GM18499 (cell line): ENCODE measurements at regions not wholly inside any gene's neighbourhood (a gene's known extent, or its start where the extent isn't known, plus 50 kb on each side); places are given as distances from the start of the nearest gene placed in this dataset.

Source experiments
- ATAC-seq: cut with Tn5 transposase; IDR thresholded peaks from one replicate; pipeline ENCODE4 v1.9.1; 2021; ENCODE audit warnings: moderate number of reproducible peaks; ENCODE audit not compliant: insufficient read depth, unreplicated experiment

- ATAC-seq = no peak
These were observed 1199.8 kb upstream of the MAP3K7 start for GRCh38 chr6:91786474-91787184.

DNA sequence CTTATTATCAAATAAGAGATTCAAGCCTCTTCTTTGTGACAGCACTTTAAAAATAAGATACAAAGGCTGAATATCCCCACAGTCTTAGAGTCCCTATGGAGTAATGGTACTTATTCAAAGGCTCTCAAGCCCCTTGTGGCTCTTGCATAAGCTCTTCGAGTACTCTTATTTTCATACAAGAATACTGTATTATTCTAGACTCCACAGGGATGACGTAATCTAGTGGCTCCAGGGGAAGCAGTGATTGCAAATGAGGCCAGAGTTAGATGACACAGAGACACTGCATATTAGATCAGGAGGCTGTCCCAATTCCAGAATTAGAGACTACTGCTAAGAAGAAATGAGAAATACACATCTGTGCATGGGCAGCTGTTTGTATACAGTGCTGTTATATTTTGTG lies 1195.9 kb upstream of the MAP3K7 start:
- no peak for ATAC-seq

- ATAC-seq = no peak
These were observed 1195.1 kb upstream of the MAP3K7 start for GRCh38 chr6:91781946-91782345.

DNA sequence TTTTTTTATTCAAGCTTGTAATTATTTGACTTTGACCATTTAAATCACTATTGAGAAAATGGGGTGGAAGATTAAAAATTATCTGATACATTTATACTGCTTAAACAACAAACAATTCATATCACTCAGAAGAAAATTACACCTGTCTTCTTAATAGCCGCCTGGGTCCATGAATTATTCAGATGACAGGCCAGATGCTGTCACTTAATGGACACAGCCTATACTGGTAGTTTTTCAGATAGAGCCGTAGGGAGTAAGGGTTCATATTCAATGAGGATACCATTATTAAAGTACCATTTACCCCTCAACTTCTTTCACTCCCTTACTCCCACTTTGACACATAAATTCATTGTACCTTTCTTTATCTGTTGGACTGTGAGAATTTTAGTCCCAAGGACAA lies 1193.4 kb upstream of the MAP3K7 start:
- no peak for ATAC-seq

- no peak for ATAC-seq
These were observed 1174.7 kb upstream of the MAP3K7 start for GRCh38 chr6:91761621-91762020.

DNA sequence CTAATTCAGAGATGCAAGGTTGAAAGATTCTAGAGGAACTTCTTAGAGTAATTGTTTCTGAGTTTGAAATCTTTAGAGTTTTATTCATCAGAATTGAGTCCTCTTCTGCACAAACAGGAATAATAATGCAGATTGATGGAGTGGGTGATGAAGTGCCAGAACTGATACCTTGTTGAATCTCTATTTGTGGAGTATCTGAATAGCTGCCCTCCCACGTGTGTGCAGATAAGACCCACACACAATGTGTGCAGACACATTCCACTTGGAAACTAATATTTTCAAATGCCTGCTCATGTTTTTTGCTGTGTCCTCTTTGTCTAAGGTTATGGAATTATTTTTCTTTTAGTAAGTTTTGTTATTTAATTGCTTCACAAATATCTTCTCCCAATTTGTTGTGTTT lies 1167.8 kb upstream of the MAP3K7 start:
- no peak for ATAC-seq

- ATAC-seq = no peak
These were observed 1164.7 kb upstream of the MAP3K7 start for GRCh38 chr6:91751526-91751925.

DNA sequence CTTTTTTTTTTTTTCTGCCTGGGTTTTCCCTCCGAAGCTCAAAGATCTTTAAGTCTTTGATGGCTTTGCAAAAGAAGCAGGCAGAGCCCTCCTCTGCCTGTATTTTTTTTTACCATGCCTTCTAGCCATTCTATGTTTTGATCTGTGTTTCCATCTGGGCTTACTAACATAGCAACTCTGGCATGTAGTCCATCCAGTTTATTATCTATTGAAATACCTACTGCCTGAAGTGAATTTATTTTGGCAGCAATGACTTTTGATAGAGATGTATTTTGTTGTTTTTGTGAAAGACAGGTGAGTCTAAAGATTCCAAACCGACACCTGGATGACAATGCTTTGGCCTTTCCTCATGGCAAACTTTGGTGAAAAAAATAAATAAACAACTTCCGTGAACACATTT lies 1157.7 kb upstream of the MAP3K7 start:
- no peak for ATAC-seq

GRCh38 chr6:91743756-91744155 lies 1156.9 kb upstream of the MAP3K7 start:
- ATAC-seq = no peak

GRCh38 chr6:91731939-91732338 lies 1145.1 kb upstream of the MAP3K7 start:
- ATAC-seq = no peak

GRCh38 chr6:91730710-91731109 lies 1143.8 kb upstream of the MAP3K7 start:
- ATAC-seq = no peak

DNA sequence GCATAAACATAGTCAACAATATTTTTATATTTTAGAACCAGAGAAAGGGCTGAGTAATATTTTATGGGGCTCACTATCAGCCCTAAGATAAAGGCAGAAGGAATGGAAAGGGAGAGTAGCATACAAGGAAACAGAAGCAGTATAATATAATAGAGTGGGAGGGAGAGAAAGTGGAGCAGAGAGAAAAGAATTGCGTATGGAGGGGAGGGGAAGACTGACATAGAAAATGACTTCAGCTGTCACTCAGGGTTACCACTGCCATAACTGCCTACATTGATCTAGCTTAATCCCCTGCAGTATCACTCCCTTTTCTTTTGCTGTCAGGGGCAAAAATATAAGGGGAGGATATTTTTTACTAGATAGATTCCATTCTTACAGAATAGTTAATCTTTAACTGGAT lies 1133.5 kb upstream of the MAP3K7 start:
- no peak for ATAC-seq

DNA sequence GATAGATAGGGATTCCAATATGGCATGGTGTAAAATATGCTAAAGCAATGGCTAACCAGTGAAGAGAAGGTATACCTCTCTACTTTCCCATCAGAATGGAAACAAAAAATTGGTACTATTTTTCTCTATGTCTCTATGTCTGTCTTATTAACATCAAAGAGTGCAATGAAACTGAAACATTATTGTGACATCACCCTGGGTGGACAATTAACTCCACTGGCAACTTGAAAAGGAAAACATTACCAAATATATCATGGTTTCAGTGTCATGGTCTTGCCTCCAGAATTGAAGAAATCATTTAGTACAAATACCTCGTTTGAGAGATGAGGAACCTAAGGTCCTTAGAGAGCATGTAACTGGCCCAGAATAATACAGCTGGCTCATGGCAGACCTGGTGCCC lies 1132.5 kb upstream of the MAP3K7 start:
- ATAC-seq = no peak

DNA sequence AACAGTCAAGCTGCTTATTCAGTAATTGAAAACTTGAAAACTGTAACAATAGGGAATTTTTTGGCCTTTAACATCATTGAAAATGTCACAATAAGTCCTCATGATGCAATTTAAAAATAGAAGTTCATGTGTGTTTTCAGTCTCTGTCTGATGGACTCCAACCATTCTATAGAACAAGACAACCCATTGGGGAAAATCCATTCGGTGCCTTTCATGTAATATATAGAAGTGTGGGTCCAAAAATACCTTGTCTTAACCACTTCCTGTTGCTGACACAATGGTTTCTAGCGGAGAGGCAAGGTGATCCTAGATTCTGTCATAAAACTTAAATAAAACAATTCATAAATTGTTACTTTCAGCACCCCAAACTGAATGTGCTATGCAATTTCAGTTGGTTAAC lies 1131.3 kb upstream of the MAP3K7 start:
- ATAC-seq = no peak

DNA sequence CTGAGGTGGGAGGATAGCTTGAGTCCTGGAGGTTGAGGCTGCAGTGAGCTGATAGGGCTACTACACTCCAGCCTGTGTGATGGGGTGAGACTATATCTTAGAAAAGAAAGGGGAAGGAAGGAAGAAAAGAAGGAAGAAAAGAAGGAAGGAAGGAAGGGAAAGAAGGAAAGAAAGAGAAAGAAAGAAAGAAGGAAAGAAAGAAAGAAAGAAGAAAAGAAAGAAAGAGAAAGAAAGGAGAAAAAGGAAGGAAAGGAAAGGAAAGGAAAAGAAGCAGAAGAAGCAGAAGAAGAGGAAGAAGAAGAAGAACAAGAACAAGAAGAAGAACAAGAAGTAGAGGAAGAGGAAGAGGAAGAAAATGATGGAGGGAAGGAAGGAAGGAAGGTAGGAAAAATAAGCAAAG lies 1130.2 kb upstream of the MAP3K7 start:
- no peak for ATAC-seq

DNA sequence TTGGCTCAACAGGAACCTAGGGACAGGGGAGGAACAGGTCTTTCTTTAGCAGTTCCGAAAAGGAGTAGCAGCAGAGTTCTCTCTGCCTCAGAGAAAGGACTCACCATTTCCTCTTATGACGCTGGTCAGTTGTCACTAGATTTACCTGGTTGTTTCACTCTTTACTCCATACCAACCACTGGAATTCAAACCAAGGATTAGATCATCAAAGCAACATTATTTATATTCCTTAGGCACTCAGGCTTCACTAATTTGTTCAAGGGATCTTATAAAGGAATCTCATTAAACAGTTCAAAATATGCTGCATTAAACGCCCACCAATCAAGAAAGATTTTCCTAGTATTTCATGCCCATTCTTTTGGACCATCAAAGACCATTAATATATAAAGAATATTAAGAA lies 1129.5 kb upstream of the MAP3K7 start:
- no peak for ATAC-seq

- ATAC-seq = no peak
These were observed 1128.4 kb upstream of the MAP3K7 start for GRCh38 chr6:91715171-91715805.

DNA sequence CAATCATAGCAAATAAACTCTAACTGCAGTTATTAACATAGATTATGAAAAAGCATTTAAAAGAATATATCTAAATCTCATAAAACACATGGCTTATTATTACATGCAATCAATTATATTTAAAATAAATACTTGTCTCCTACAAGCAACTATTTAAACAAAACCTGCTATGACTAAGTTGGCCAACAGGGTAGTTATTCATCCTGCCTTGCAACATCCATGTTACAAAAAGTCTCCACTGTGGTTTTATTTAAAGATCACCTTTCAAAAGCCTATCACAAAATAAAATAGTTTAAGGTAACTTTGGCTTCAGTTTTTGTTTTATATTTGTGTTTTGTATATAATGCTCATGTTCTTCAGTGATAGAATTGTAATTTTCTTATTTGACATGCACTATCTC lies 1127.0 kb upstream of the MAP3K7 start:
- ATAC-seq = no peak

DNA sequence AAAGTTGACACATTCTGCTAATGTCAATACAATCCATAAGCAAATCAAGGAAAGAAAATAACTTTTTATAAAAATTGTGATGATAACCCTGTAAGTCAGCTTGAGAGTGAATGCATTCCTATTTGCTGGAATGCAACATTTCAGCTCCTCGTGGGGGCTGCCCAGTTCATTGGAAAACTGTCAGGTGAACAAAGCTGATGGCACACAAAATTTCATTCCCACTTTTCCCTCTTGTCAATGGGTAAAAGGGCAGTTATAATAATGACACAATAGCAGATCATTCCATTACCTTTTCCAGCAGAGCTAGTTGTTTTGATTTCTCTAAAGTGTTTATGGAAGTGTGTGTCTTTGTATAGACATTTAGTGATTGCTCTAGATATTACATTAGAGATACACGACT lies 1124.6 kb upstream of the MAP3K7 start:
- no peak for ATAC-seq

DNA sequence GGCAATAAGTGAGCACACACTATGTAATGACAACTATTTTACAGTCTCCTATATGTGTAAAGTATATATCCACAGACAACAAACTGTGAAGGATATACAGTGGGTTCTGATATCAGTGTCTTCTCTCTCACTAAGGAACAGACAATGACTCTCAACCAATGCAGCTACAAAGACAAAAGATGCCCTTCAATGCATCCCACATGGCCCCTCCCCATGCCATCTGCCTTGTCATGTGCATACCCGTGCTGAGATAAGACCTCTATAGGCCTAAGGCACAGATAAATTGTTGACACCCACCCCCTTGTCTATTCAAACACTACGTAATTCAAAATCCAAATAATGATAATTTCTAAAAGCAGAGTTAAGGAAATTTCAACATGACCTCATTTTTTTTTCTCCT lies 1123.5 kb upstream of the MAP3K7 start:
- ATAC-seq = no peak

DNA sequence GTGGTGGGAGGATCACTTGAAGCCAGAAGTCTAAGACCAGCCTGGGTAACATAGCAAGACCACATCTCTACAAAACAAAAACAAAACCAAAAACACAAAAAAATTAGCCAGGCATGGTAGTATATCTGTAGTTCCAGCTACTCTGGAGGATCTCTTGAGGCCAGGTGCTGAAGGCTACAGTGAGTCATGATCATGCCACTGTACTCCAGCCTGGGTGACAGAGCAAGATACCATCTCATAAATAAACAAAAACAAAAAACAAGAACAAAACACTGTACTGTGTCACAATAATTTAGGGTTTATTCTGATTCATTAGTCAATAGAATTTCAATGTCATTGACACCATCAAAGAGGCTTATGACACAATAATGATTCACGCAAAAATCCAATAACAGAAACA lies 1121.7 kb upstream of the MAP3K7 start:
- no peak for ATAC-seq

- no peak for ATAC-seq
These were observed 1118.8 kb upstream of the MAP3K7 start for GRCh38 chr6:91705646-91706045.
